Stimulated activated CD8-positive, alpha-beta memory T cell treated with anti-CD3 and anti-CD28 coated beads, Interleukin-12 subunit alpha, Interleukin-12 subunit beta, amount 100 ng/mL, for 1 hour (primary cell): ENCODE measurements at regions not wholly inside any gene's neighbourhood (a gene's known extent, or its start where the extent isn't known, plus 50 kb on each side); places are given as distances from the start of the nearest gene placed in this dataset.

Experiments
- DNase-seq: peaks from one replicate; pipeline ENCODE4 v3.0.0-alpha.2; 2020; ENCODE audit warnings: low read depth

DNA sequence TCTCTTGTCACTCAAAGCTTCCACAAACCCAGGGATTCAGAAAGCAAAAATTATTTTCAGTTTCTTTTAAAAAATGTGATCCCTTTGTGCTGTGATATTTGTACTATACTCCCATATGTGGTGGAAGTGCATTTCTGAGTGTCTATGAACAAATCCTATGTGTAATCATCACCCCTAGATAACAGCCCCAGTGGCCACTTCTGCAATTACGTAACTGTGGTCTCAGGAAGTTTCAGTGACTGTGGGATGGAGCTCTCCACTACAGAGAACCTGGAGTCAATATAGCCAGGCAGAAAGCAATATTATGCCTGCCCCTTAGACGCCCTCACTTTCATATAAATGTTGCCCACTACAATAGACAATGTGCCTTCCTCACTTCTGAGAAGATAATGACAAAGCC is 1101.7 kb upstream of the GHITM start:
- no peak for DNase-seq

- no peak for DNase-seq
Observed at GRCh38 chr10:83038631-83039030, 1100.7 kb upstream of the GHITM start.

DNA sequence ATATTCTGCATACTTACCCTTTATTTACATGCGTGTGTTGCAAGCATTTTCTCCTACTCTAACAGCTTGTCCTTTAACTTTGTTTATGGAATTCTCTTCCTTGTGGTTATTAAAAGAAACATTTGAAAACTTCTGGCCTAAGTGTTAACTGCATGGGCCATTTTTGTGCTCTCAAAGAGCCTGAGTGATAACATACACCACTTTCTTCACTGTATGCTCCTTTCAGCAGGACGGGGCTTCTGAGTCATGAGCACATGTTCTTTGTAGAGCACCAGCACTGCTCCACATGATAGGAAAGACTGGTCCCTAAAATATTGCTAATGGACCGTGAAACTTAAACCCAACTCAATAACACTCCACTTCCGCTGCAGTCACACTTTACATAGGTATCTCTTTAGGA is 1093.6 kb upstream of the GHITM start:
- no peak for DNase-seq

- no peak for DNase-seq
Observed at GRCh38 chr10:83050815-83051214, 1088.5 kb upstream of the GHITM start.

GRCh38 chr10:83062871-83063270 is 1076.4 kb upstream of the GHITM start:
- no peak for DNase-seq

- DNase-seq = no peak
Observed at GRCh38 chr10:83073472-83073871, 1065.8 kb upstream of the GHITM start.

DNA sequence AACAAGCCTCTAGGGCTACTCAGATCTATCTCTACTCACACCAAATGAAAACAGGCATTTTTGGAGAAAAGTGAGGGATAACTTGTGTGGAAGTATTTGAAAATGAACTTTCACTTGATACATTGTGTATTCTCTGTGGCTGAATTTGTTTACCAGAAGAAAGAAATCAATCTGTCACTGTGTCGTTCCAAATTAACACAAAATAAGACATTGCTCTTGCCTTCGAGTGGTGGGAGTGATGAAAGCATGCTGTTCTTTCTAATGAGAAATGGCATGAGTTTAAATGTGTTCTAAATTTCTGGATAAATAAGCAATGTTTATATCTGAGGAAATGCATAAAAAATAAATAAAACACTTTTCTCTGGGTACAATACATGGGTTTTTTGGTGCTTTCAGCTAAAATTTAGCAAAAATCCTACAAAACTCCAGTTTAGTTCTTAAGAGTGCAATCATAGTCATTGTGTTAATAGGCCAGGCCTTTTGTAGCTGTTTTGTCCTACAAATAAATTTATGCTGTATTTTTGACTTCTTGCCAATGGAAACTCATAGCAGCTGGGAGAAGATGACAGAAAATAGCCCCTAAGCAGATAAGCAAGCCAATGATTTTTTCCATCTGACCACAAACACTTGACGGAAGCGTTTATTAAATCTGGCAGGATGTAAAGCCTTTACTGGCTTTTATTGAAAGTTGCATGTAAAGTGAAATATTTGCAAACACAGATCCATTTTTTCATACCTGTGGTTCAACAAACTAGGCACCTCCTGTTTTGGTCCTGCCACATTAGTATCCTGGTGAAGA is 1064.1 kb upstream of the GHITM start:
- DNase-seq = no peak

DNA sequence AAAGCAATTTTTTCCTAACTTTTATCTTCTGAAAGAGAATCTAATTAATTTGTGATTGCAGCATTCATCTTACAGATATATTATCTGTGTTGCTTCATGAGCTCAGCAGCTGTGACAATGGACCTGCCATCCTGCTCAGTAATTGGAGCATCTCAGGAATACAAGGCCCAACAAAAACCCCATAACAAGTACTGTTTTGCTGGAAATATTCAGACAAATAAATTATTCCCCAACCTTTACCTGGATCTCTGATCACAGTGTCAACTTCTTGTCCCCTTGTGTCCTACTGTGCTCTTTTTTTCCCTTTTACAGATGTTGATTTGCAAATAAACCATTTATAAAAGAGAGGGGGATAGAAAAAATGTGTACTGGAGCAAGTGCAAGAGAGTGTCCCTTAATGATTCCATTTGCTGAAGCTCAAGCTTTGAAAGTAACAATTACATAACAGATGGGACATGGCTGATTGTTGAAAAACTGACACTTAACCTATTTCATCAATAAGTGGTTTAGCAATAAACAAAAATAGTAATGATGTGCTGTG is 1063.4 kb upstream of the GHITM start:
- DNase-seq = no peak

DNA sequence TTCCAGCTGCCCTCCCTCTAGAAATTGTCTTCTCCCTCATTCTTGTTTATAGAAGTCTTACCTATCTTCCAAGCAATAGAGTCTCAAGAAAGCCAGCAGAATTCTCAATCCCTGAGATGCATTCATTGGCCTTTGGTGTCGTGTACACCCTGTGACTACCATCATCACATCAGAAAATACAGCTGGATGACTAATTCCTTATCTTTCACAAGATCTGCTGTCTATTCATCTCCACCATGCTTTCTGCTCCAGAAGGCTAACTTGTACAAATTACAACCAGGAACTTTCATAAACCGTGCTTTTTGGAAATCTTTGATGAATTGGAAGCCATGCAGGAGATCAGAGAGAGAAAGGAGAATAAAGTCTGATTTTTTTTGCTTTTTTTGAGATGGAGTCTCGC is 1062.9 kb upstream of the GHITM start:
- DNase-seq = no peak

DNA sequence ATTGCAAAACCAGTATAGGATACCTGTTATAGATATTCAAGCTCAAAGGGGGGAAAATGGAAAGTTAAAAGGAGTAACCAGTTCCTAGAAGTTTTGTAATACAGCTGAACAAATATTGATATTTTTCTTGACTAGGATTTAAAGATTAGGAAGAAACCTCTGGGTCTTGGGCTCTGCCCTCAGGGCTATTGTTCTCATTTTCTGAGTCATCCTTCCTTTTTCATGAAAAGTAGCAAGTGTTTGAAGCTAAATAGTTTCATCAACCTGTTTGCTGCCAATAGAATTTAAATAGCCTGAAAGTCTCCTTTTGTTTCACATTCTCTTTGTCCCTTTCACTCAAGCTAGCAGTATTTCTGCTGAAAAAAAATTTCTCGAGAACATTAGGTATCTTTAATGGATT is 1061.1 kb upstream of the GHITM start:
- no peak for DNase-seq

DNA sequence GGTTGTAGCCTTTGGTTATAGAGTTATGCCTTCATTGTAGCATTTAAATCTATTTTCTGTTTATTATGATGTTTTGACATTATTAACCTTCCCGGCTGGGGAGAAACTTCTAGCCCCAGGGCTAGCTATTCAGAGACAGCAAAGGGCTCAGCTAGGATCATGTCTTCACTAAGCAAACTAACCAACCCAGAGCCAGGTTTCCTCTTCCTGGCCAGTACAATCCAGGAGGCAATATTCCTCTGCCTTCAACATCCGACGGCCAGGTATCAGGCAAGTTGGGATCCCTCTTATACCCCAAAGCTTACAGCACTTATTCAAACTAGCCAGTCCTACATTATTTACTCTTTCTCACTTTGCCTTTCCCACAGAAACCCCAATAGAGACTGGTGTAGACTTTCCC is 1060.7 kb upstream of the GHITM start:
- DNase-seq = no peak

DNA sequence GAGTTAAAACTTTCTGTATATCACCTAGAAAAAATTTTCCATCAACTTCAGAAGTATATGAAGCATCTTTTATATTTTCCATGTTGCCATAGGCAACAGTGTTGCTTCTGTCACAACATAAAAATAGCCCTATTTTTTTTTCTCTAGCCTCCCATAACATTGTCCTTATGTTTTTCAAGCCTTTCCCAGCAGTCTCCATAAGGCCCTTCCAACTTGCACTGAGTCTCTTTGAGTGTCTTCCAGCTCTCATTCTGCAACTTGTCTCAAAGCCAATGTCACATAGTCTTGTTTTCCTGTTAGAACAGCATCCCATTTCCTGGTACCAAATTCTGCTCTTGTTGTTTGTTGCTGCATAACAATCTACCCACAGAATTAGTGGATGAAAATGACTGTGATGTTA is 1055.5 kb upstream of the GHITM start:
- DNase-seq = no peak

- DNase-seq = no peak
Observed at GRCh38 chr10:83089335-83089734, 1050.0 kb upstream of the GHITM start.

GRCh38 chr10:83104616-83105015 is 1034.7 kb upstream of the GHITM start:
- no peak for DNase-seq

DNA sequence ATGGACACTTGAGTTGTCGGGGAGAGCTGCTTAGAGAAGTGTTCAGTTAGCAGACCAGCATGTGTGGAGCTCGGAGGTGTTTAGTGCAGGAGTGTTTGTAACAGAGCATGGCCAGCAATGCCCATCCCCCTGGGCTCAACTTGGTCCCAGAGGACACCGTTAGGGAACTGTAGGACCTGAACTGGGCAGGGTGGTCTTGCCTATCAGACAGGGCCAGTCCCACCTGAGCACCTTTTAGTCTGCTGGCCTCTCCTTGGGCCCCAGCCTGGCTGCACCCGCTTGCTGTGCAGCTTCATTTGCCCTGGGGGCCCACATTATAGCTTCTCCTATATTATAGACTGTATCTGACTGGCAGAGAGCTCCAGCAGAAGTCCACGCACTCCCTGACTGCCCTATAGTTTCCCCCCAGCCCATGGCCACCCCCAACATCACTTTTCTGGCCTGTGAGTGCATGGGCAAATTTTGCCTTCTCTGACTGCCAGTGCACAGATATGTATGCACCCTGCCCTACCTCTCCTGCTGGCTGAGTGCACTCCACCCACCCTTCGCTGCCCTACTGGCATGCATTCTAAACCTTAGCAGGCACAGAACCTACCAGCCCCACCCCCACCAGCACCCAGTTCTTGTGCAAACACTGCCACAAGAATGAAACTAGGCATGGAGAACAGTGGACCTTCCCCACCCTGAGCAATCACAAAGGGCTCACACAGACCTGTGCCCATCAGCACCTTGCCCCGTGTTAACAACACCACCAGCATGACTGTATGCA is 1030.6 kb upstream of the GHITM start:
- no peak for DNase-seq

GRCh38 chr10:83119346-83119745 is 1020.0 kb upstream of the GHITM start:
- DNase-seq = no peak

DNA sequence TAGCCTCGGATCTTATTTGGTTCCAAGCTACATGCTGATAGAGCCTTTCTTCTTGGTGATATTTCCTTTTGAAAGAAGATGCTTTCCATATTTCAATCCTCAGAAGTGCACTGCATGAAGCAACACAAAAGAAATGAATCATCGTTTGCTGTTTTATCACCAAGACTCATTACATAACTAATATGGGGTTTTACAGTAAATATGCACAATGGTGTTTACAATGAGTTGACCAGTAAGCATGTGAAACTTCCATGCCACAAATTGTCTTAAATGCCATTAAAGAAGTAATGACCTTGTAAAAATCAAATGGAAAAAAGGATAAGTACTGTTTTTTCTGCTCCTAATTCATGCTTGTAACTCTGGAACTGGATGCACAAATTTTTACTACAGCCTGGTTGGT is 1017.0 kb upstream of the GHITM start:
- no peak for DNase-seq

DNA sequence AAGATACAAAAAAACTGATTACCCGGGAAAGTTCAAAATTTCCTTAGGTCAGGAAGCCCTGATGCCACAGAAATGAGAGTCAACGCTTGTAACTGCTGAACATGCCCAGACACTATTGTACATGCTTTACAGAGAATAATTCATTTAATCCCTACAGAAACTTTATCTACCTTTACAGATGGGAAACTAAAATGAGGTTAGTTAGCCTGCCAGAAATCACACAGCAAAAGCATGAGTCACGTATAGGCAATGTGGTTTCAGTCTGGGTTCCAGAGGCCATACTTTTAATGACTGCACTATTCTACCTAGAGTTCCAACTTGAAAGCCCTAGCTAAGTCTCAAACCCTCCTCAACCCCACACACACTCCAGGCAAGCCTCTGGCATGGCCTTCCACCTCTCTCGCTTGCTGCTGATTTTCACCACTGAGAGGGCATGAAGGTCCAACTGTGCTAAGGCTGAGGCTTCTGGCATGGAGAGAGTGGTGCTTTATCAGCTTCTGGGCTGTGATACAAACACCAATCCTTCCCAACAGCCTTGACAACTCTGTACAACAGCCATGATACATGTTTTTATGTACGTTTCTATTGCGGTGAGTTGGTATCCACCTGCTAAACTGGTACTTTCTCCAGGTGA is 1011.2 kb upstream of the GHITM start:
- DNase-seq = no peak

DNA sequence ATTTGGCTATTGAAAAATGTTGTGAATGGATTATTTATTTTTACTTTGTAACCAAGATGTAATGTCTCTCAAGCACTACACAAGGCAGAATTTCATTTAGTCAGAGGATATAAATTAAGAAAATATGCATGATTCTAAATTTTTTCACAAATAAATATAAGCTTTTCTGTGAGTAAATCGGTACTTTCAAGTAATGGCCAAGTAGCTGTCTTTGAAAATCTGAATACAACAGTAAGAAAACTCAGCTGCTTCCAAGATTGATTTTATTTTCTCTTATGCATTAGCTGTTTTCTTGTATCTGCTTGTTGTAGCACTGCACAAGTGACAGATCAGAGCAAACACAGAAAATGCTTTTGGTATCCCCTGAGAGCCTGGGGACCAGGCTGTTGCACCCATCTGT is 998.5 kb upstream of the GHITM start:
- DNase-seq = no peak

DNA sequence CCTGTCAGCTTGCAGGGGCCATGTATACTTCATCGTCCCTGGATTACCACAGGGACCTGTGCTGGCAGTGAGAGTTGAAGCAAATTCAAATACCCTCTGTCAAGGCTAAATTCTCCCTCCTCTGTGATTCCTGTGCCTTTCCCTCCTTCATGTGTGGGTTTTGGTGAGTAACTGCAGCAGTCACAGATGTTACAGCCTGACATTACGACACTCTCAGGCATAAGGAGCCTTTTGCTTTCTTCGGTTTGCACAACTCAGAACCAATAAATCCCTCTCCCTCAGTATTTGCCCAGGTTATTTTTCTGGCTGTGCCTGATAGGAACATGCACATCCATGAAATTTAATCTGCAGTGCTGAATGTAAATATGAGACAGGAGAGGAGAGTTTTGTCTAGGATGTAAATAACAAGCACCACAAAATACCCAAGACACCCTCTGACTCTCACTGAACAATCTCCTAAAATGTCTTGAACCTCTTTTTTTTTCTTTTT is 997.2 kb upstream of the GHITM start:
- DNase-seq = no peak

GRCh38 chr10:83144461-83144860 is 994.8 kb upstream of the GHITM start:
- no peak for DNase-seq

DNA sequence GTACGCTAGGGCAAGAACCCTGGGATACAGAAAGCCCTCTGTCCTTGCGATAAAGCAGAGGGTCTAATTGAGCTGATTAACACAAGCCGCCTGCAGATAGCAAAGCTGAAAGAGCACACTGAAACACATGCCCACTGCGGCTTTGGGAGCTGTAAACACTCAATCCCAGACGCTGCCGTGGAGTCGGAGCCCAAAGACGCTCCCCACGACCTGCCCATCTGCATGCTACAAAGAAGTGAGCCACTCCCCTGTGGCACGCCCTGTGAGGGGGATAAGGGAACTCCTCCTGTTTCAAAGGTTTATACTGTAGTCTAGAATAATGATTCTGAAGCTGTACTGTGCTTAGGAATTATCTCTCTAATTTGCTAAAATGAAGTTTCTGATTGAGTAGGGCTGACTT is 985.6 kb upstream of the GHITM start:
- no peak for DNase-seq

- no peak for DNase-seq
Observed at GRCh38 chr10:83164156-83164555, 975.2 kb upstream of the GHITM start.
